ENCODE measurements at regions not wholly inside any gene's neighbourhood (a gene's known extent, or its start where the extent isn't known, plus 50 kb on each side); places are given as distances from the start of the nearest gene placed in this dataset.

- Histone ChIP-seq H3K27ac (no peak overlapping the region), H3K36me3 (no peaks in the 10 kb centered on the region), H3K4me3 (ENCODE audit: low read depth in 1 of 2, low read length in 1 of 2) (no peak overlapping the region), H3K4me1 (ENCODE audit: control insufficient read depth in 1 of 2, insufficient read depth in 1 of 2, low read depth in 1 of 2, low read length in 1 of 2) (no peaks in the 10 kb centered on the region), H3K27me3 (no peaks in the 10 kb centered on the region), H3K9me3 (no peaks in the 10 kb centered on the region)
- TF ChIP-seq CTCF (IDR thresholded peaks at IDR 0.05) = no peak
Measured at GRCh38 chrX:25069209-25069608, 53.4 kb upstream of the ARX start.

- no peaks in the 10 kb centered on the region for H3K27me3 ChIP-seq
- no peaks in the 10 kb centered on the region for H3K9me3 ChIP-seq
- H3K36me3 ChIP-seq = no peaks in the 10 kb centered on the region
- no peak overlapping the region for H3K27ac ChIP-seq
- no peaks in the 10 kb centered on the region for H3K4me1 ChIP-seq (ENCODE audit: control insufficient read depth in 1 of 2, insufficient read depth in 1 of 2, low read depth in 1 of 2, low read length in 1 of 2)
- no peak for TF ChIP-seq CTCF (IDR thresholded peaks at IDR 0.05)
- H3K4me3 ChIP-seq (ENCODE audit: low read depth in 1 of 2, low read length in 1 of 2) = no peak overlapping the region
Measured at GRCh38 chrX:25068340-25068739, 52.6 kb upstream of the ARX start.

- Histone ChIP-seq H3K4me1 (ENCODE audit: control insufficient read depth in 1 of 2, insufficient read depth in 1 of 2, low read depth in 1 of 2, low read length in 1 of 2) (no peaks in the 10 kb centered on the region), H3K4me3 (ENCODE audit: low read depth in 1 of 2, low read length in 1 of 2) (no peak overlapping the region), H3K27me3 (no peaks in the 10 kb centered on the region), H3K36me3 (no peaks in the 10 kb centered on the region), H3K9me3 (no peaks in the 10 kb centered on the region), H3K27ac (no peak overlapping the region)
- no peak for TF ChIP-seq CTCF (IDR thresholded peaks at IDR 0.05)
Measured at GRCh38 chrX:25067271-25068172, 51.8 kb upstream of the ARX start.

GRCh38 chrX:25066131-25066530, 50.4 kb upstream of the ARX start:
- no peaks in the 10 kb centered on the region for H3K27me3 ChIP-seq
- H3K4me1 ChIP-seq (ENCODE audit: control insufficient read depth in 1 of 2, insufficient read depth in 1 of 2, low read depth in 1 of 2, low read length in 1 of 2) = no peaks in the 10 kb centered on the region
- H3K4me3 ChIP-seq (ENCODE audit: low read depth in 1 of 2, low read length in 1 of 2) = no peak overlapping the region
- no peaks in the 10 kb centered on the region for H3K36me3 ChIP-seq
- H3K27ac ChIP-seq = no peak overlapping the region
- no peaks in the 10 kb centered on the region for H3K9me3 ChIP-seq
- no peak for TF ChIP-seq CTCF (IDR thresholded peaks at IDR 0.05)
